Naive B cell (primary cell): ENCODE measurements at regions not wholly inside any gene's neighbourhood (a gene's known extent, or its start where the extent isn't known, plus 50 kb on each side); places are given as distances from the start of the nearest gene placed in this dataset.
"Not testable (repeated sequence)": the region's sequence is repeated elsewhere in the genome, so short reads cannot be mapped to it uniquely, and the experiment has no call there.

ENCODE experiments used
- ATAC-seq, 2 donors: fragments of 150-1000 bp; cut with Tn5 transposase; 2 replicates each; pipeline ENCODE4 v1.10.0; 2021; ENCODE audit warnings: low read depth in 2 of 2, mild to moderate bottlenecking in 2 of 2, moderate library complexity in 2 of 2
- DNase-seq: peaks from one replicate; pipeline ENCODE4 v3.0.0; 2022
- H3K27ac Mint-ChIP-seq, 6 donors: one replicate each; pipeline ENCODE4 v1.8.0; 2020 to 2022; ENCODE audit warnings: mild to moderate bottlenecking in 6 of 6, mixed read lengths in 6 of 6, moderate library complexity in 5 of 6, inconsistent platforms in 2 of 6
- H3K27me3 Mint-ChIP-seq, 3 donors: one replicate each; pipeline ENCODE4 v1.8.0; 2021 to 2022; ENCODE audit warnings: mixed read lengths in 3 of 3, mild to moderate bottlenecking in 1 of 3
- H3K36me3 Mint-ChIP-seq, 2 donors: one replicate each; pipeline ENCODE4 v1.8.0; 2020 to 2022; ENCODE audit warnings: mixed read lengths in 2 of 2, inconsistent platforms in 1 of 2, mild to moderate bottlenecking in 1 of 2
- H3K4me1 Mint-ChIP-seq, 3 donors: one replicate each; pipeline ENCODE4 v1.8.0; 2020 to 2022; ENCODE audit warnings: mixed read lengths in 3 of 3, inconsistent platforms in 1 of 3, mild to moderate bottlenecking in 1 of 3, moderate library complexity in 1 of 3
- H3K4me3 Mint-ChIP-seq, 8 donors: one replicate each; pipeline ENCODE4 v1.8.0; 2020 to 2022; ENCODE audit warnings: mild to moderate bottlenecking in 8 of 8, mixed read lengths in 8 of 8, moderate library complexity in 8 of 8, inconsistent platforms in 2 of 8
- H3K9me3 Mint-ChIP-seq, 7 donors: one replicate each; pipeline ENCODE4 v1.8.0; 2020 to 2022; ENCODE audit warnings: mixed read lengths in 7 of 7, mild to moderate bottlenecking in 5 of 7, inconsistent platforms in 2 of 7, moderate library complexity in 1 of 7

GRCh38 chr3:104178680-104179079 lies 1188.0 kb upstream of the ALCAM start:
- H3K4me3 Mint-ChIP-seq: no peak overlapping the region
- no peaks in the 10 kb centered on the region for H3K9me3 Mint-ChIP-seq
- ATAC-seq (no peak), DNase-seq (no peak)
- no peaks in the 10 kb centered on the region for H3K36me3 Mint-ChIP-seq
- H3K4me1 Mint-ChIP-seq: no peaks in the 10 kb centered on the region
- no peaks in the 10 kb centered on the region for H3K27me3 Mint-ChIP-seq
- no peak overlapping the region for H3K27ac Mint-ChIP-seq

DNA sequence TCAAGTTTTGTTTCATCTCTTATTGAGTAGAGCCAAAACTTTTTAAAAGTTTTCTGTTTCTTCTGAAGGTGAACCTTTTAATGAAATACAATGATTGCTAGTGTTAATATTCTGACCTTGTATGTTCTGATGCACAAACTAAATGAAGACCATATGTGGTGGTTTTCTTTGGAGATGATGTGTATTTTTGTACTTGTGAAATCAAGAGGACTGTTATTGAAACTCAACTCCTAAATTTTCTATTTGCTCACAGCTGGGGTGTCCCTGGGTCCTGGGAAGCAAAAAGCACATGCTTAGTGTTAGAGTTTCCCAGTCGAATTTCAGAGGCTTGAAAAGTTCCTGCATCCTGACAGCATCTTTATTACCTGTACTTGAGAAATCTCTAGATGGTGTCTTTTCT lies 1185.8 kb upstream of the ALCAM start:
- H3K36me3 Mint-ChIP-seq: no peaks in the 10 kb centered on the region
- H3K4me3 Mint-ChIP-seq: no peak overlapping the region
- ATAC-seq: no peak
- peaks cover 0 to 2% (median 0%) of the 10 kb centered on the region in 7 donors for H3K9me3 Mint-ChIP-seq
- no peaks in the 10 kb centered on the region for H3K4me1 Mint-ChIP-seq
- no peaks in the 10 kb centered on the region for H3K27me3 Mint-ChIP-seq
- no peak for DNase-seq
- H3K27ac Mint-ChIP-seq: no peak overlapping the region

GRCh38 chr3:104190681-104191080 lies 1176.0 kb upstream of the ALCAM start:
- Mint-ChIP-seq H3K9me3 (peaks cover 0 to 1% (median 0%) of the 10 kb centered on the region in 7 donors), H3K4me3 (no peak overlapping the region), H3K27me3 (no peaks in the 10 kb centered on the region), H3K27ac (no peak overlapping the region), H3K36me3 (no peaks in the 10 kb centered on the region), H3K4me1 (no peaks in the 10 kb centered on the region)
- DNase-seq (no peak), ATAC-seq (no peak)

DNA sequence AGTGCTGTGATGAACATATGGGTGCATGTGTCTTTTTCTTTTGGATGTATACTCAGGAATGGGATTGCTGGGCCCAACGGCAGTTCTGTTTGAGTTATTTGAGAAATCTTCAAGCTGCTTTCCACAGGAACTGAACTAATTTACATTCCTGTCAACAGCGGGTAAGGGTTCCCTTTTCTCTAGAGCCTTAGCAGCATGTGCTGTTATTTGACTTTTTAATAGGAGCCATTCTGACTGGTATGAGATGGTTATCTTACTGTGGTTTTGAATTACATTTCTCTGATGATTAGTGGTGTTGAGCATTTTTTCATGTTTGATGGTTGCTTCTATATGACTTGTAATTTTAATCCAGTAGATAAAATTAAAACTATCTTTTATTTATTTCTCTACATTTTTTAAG lies 1168.6 kb upstream of the ALCAM start:
- Mint-ChIP-seq H3K27me3 (no peaks in the 10 kb centered on the region), H3K9me3 (peaks cover 0 to 2% (median 0%) of the 10 kb centered on the region in 7 donors), H3K4me3 (no peak overlapping the region), H3K4me1 (no peaks in the 10 kb centered on the region), H3K36me3 (no peaks in the 10 kb centered on the region), H3K27ac (no peak overlapping the region)
- DNase-seq (no peak), ATAC-seq (no peak)

DNA sequence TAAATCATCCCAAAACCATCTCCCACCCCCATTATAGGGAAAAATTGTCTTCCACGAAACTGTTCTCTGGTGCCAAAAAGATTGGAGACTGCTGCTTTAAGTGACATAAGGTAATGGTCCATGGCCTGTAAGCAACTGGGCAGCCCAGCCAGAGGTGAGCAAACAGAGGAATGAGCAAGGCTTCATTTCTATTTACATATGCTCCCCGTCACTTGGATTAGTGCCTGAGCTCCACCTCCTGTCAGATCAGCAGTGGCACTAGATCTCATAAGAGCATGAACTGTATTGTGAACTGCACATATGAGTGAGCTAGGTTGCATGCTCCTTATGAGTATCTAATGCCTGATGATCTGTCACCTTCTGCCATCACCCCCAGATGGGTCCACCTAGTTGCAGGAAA lies 1159.8 kb upstream of the ALCAM start:
- Mint-ChIP-seq H3K4me3 (no peak overlapping the region), H3K27ac (no peak overlapping the region), H3K27me3 (no peaks in the 10 kb centered on the region), H3K36me3 (no peaks in the 10 kb centered on the region), H3K9me3 (no peaks in the 10 kb centered on the region), H3K4me1 (no peaks in the 10 kb centered on the region)
- ATAC-seq (no peak), DNase-seq (no peak)

- no peak for ATAC-seq
- Mint-ChIP-seq H3K9me3 (no peaks in the 10 kb centered on the region), H3K4me3 (no peak overlapping the region), H3K27ac (no peak overlapping the region), H3K36me3 (no peaks in the 10 kb centered on the region), H3K27me3 (no peaks in the 10 kb centered on the region), H3K4me1 (no peaks in the 10 kb centered on the region)
- DNase-seq: no peak
These were observed 1152.4 kb upstream of the ALCAM start for GRCh38 chr3:104214277-104214676.

- Mint-ChIP-seq H3K9me3 (no peaks in the 10 kb centered on the region), H3K27ac (no peak overlapping the region), H3K4me3 (no peak overlapping the region), H3K36me3 (no peaks in the 10 kb centered on the region), H3K4me1 (no peaks in the 10 kb centered on the region), H3K27me3 (no peaks in the 10 kb centered on the region)
- ATAC-seq (no peak), DNase-seq (no peak)
These were observed 1151.8 kb upstream of the ALCAM start for GRCh38 chr3:104214937-104215336.

DNA sequence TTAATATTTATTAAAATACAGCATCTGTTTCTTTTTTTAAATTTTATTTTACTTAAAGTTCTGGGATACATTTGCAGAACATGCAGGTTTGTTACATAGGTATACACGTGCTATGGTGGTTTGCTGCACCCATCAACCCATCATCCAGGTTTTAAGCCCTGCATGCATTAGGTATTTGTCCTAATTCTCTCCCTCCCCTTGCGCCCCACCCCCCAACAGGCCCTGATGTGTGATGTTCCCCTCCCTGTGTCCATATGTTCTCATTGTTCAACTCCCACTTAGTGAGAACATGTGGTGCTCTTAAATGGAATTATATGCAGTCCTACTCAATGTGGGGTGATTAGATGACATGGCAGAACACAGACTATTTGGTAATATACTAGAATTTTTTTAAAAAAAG lies 1147.7 kb upstream of the ALCAM start:
- peaks cover 0 to 13% (median 5%) of the 10 kb centered on the region in 7 donors for H3K9me3 Mint-ChIP-seq

DNA sequence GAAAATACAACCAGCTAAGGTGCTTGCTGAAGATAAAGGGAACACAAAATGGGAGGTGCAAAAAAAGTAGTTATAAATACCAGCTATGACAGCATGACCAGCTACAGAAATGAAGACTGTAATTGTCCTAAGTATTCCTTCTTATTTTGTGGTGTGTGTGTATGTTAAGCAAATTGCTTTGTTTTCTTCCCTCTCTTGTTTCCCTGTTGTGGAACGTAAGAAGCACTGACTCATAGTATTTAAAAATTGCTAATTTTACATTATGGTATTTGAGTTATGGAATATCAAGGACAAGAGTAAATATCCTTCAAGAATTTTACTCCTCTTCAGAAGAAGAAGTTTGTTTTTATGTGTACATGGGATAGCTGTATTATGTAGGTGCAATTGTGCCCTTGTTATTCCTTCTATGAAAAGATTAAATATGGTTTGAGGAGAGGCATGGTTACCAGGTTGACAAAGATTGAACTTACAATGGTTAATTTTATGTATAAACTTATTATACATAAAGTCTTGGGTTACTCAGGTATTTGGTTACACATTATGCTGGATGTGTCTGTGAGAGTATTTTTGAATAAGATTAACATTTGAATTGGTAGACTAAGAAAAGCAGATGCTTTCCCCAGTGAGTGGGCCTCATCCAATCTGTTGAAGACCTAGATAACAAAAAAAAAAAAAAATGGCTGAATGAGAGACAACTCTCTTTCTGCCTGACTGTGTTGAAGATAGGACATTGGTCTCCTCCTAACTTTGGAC lies 1132.1 kb upstream of the ALCAM start:
- Mint-ChIP-seq H3K36me3 (no peaks in the 10 kb centered on the region), H3K9me3 (peaks cover 0 to 1% (median 0%) of the 10 kb centered on the region in 7 donors)

More for the DNA sequence above, 1147.7 kb upstream of the ALCAM start:
- not testable (repeated sequence) for DNase-seq, H3K27ac Mint-ChIP-seq, H3K36me3 Mint-ChIP-seq, H3K4me1 Mint-ChIP-seq, ATAC-seq, H3K4me3 Mint-ChIP-seq, H3K27me3 Mint-ChIP-seq

DNA sequence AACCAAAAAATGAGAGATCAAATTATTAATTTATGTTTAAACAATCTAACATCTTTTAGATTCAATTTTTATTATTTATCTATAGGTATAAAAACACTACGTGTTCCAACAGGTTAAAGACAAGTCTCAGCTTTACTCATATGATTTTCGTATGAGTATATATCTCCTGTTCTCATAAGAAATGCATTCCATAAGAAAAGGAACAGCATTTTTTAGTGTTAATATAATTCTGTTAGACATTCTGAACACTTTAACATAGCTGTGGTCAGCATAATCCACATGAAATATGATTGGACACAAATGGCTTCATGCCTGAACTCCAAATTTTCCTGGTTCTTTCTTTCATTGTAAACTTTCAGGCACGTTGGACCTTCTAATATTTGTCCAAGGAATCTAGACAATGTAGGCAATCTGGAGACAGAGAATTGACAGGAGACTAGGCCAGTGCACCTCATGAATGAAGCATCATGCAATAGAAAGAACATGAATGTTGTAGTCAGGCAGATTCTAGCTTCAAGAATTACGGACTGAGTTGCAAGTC lies 1122.0 kb upstream of the ALCAM start:
- no peaks in the 10 kb centered on the region for H3K4me1 Mint-ChIP-seq
- peaks cover 2 to 11% (median 5%) of the 10 kb centered on the region in 7 donors for H3K9me3 Mint-ChIP-seq
- H3K36me3 Mint-ChIP-seq: peaks cover 0 to 11% of the 10 kb centered on the region in 2 donors
- ATAC-seq: no peak
- DNase-seq: no peak
- H3K27ac Mint-ChIP-seq: no peak overlapping the region
- H3K4me3 Mint-ChIP-seq: no peak overlapping the region
- no peaks in the 10 kb centered on the region for H3K27me3 Mint-ChIP-seq

More for the DNA sequence above, 1132.1 kb upstream of the ALCAM start:
- no peak overlapping the region for H3K27ac Mint-ChIP-seq
- no peaks in the 10 kb centered on the region for H3K4me1 Mint-ChIP-seq
- ATAC-seq (no peak), DNase-seq (no peak)
- no peaks in the 10 kb centered on the region for H3K27me3 Mint-ChIP-seq
- H3K4me3 Mint-ChIP-seq: no peak overlapping the region

- Mint-ChIP-seq H3K27me3 (no peaks in the 10 kb centered on the region), H3K4me1 (no peaks in the 10 kb centered on the region), H3K36me3 (peaks cover 0 to 11% of the 10 kb centered on the region in 2 donors), H3K9me3 (peaks cover 2 to 11% (median 5%) of the 10 kb centered on the region in 7 donors), H3K4me3 (no peak overlapping the region), H3K27ac (no peak overlapping the region)
- DNase-seq (no peak), ATAC-seq (no peak)
These were observed 1121.4 kb upstream of the ALCAM start for GRCh38 chr3:104245261-104245660.

- H3K4me3 Mint-ChIP-seq: no peak overlapping the region
- peaks cover 2 to 9% (median 3%) of the 10 kb centered on the region in 7 donors for H3K9me3 Mint-ChIP-seq
- H3K27ac Mint-ChIP-seq: no peak overlapping the region
- no peaks in the 10 kb centered on the region for H3K4me1 Mint-ChIP-seq
- no peak for DNase-seq
- no peaks in the 10 kb centered on the region for H3K27me3 Mint-ChIP-seq
- ATAC-seq: no peak
- H3K36me3 Mint-ChIP-seq: peaks cover 0 to 9% of the 10 kb centered on the region in 2 donors
These were observed 1120.7 kb upstream of the ALCAM start for GRCh38 chr3:104245981-104246380.

DNA sequence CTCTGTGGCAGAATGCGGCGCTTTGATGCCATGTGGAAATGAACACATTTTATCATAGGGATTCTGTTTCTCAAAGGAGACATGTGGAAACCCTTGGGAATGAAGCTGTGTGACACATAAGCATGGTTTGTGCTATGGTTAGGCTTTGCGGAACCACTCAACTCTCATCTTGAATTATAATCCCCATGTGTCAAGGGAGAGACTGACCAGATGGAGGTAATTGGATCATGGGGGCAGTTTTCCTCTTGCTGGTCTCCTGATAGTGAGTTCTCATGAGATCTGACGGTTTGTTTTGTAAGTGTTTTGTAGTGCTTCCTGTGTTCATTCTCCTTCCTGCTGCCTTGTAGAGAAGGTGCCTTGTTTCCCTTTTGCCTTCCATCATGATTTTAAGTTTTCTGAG lies 1109.2 kb upstream of the ALCAM start:
- no peak overlapping the region for H3K4me3 Mint-ChIP-seq
- no peaks in the 10 kb centered on the region for H3K27me3 Mint-ChIP-seq
- DNase-seq (no peak), ATAC-seq (no peak)
- H3K36me3 Mint-ChIP-seq: no peaks in the 10 kb centered on the region
- no peak overlapping the region for H3K27ac Mint-ChIP-seq
- H3K9me3 Mint-ChIP-seq: peaks cover 0 to 2% (median 0%) of the 10 kb centered on the region in 7 donors
- H3K4me1 Mint-ChIP-seq: no peaks in the 10 kb centered on the region

DNA sequence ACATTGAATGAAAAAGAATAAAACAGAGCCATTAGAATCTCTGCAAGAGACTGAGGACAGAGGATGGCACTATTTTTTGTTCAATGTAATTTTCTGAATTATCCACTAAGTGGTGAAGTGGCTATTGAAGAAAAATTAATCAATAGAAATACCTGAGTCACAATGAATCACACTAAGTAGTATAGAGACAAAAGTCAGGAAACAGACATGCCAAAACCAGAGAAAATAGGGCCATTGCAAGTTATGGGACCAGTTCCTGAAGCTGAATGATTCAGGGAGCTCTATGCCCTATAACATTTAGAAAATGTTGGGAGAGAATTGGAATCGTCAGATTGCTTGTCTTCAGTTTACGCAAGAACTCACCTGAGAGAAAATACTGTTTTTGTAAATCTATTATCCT lies 1103.2 kb upstream of the ALCAM start:
- H3K36me3 Mint-ChIP-seq: no peaks in the 10 kb centered on the region
- no peak for ATAC-seq
- H3K4me3 Mint-ChIP-seq: no peak overlapping the region
- no peaks in the 10 kb centered on the region for H3K27me3 Mint-ChIP-seq
- H3K9me3 Mint-ChIP-seq: peaks cover 0 to 4% (median 0%) of the 10 kb centered on the region in 7 donors
- no peak for DNase-seq
- H3K4me1 Mint-ChIP-seq: no peaks in the 10 kb centered on the region
- no peak overlapping the region for H3K27ac Mint-ChIP-seq
